Psoas muscle (tissue), 7 donors: ENCODE measurements at regions not wholly inside any gene's neighbourhood (a gene's known extent, or its start where the extent isn't known, plus 50 kb on each side); places are given as distances from the start of the nearest gene placed in this dataset.

Experiments
- ATAC-seq, 4 donors: fragments of 200-7000 bp; cut with Tn5 transposase; one replicate each; pipeline ENCODE4 v1.9.1; 2020; ENCODE audit warnings: moderate library complexity in 3 of 4, mild to moderate bottlenecking in 2 of 4
- DNase-seq, 2 donors: peaks; one replicate each; pipeline ENCODE4 v3.0.0-alpha.2; 2020
- H3K27ac ChIP-seq: fragments of 200-600 bp; one replicate; pipeline ENCODE4 v1.8.0; 2022
- H3K27me3 ChIP-seq, 3 donors: fragments of 200-600 bp in 1 of 3; one replicate each; pipeline versions ENCODE4 v1.6.1 to v1.8.0; 2013 to 2022; ENCODE audit warnings: low read length in 2 of 3, mild to moderate bottlenecking in 2 of 3, moderate library complexity in 1 of 3; ENCODE audit not compliant: insufficient read depth in 3 of 3
- H3K36me3 ChIP-seq, 2 donors: fragments of 200-600 bp in 1 of 2; one replicate each; pipeline versions ENCODE4 v1.6.1 to v1.8.0; 2013 to 2022; ENCODE audit warnings: low read depth in 1 of 2, mild to moderate bottlenecking in 1 of 2, moderate library complexity in 1 of 2; ENCODE audit not compliant: insufficient read depth in 1 of 2
- H3K4me1 ChIP-seq: fragments of 200-600 bp; one replicate; pipeline ENCODE4 v1.8.0; 2022
- H3K4me3 ChIP-seq: fragments of 200-600 bp; one replicate; pipeline ENCODE4 v1.8.0; 2022; ENCODE audit warnings: mild to moderate bottlenecking
- H3K9me3 ChIP-seq: fragments of 200-600 bp; one replicate; pipeline ENCODE4 v1.8.0; 2022
- WGBS, 3 donors: extraction: QIAGEN DNeasy Blood & Tissue Kit; methylation state at CpG; one replicate each; pipeline versions ENCODE4 v1.1.6 to v1.1.7; 2013; 5-methylcytosine and 5-hydroxymethylcytosine counted together
- intact Hi-C, 2 donors: fragments of 100-400 bp; cut with DNase I; formaldehyde crosslinking; loops; one replicate each; pipeline versions ENCODE4 v1.11.0 to v1.14.2; 2022
- TF ChIP-seq, protein P1 (sequence below): fragments of 200-600 bp; IDR thresholded peaks from one replicate; pipeline ENCODE4 v1.8.0; 2022; ENCODE audit warnings: antibody characterized with exemption
- donor health status: healthy with polysubstance abuse.
- donor health status: DM: no; HTN: no; CAD: no; lungs with moderate emphysema.
- donor health status: Bipolar disorder and iron deficiency.
- donor health status: healthy.
- donor health status: DM: yes; HTN: yes; CAD: no.
- donor health status: DM: no; HTN: no; CAD: no.
- donor health status: DM: yes; HTN: yes; CAD: no.

GRCh38 chr1:83697220-83697619, 301.7 kb downstream of the TTLL7 start:
- H3K27me3 ChIP-seq, result peaks cover 0 to 3% (median 0%) of the 10 kb centered on the region in 3 donors
- ATAC-seq, result no peak
- intact Hi-C loops, result no loop called here
- H3K36me3 ChIP-seq, result no peaks in the 10 kb centered on the region
- no peak overlapping the region for H3K4me3 ChIP-seq
- no peak overlapping the region for H3K27ac ChIP-seq
- H3K9me3 ChIP-seq, result no peaks in the 10 kb centered on the region
- 86 to 88% (median 86%) methylated on average over 2 of the region's 2 CpGs for WGBS, 3 donors
- H3K4me1 ChIP-seq, result peaks cover 9% of the 10 kb centered on the region
- TF ChIP-seq, protein P1, sequence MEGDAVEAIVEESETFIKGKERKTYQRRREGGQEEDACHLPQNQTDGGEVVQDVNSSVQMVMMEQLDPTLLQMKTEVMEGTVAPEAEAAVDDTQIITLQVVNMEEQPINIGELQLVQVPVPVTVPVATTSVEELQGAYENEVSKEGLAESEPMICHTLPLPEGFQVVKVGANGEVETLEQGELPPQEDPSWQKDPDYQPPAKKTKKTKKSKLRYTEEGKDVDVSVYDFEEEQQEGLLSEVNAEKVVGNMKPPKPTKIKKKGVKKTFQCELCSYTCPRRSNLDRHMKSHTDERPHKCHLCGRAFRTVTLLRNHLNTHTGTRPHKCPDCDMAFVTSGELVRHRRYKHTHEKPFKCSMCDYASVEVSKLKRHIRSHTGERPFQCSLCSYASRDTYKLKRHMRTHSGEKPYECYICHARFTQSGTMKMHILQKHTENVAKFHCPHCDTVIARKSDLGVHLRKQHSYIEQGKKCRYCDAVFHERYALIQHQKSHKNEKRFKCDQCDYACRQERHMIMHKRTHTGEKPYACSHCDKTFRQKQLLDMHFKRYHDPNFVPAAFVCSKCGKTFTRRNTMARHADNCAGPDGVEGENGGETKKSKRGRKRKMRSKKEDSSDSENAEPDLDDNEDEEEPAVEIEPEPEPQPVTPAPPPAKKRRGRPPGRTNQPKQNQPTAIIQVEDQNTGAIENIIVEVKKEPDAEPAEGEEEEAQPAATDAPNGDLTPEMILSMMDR, result no peak
- DNase-seq, result no peak

GRCh38 chr1:83694449-83694848, 304.5 kb downstream of the TTLL7 start:
- no peak overlapping the region for H3K27ac ChIP-seq
- intact Hi-C loops, result no loop called here

GRCh38 chr1:83693427-83694126, 305.4 kb downstream of the TTLL7 start:
- DNase-seq (no peak), ATAC-seq (no peak)
- no peak overlapping the region for H3K27ac ChIP-seq
- no peaks in the 10 kb centered on the region for H3K9me3 ChIP-seq
- peaks cover 0 to 3% (median 2%) of the 10 kb centered on the region in 3 donors for H3K27me3 ChIP-seq
- H3K4me3 ChIP-seq, result peak overlapping the region; percentile 44
- WGBS, 3 donors, result 9 to 16% (median 10%) methylated on average over 12 of the region's 12 CpGs
- H3K4me1 ChIP-seq, result peaks cover 9% of the 10 kb centered on the region
- TF ChIP-seq, protein P1, result no peak
- intact Hi-C loops, result no loop called here
- no peaks in the 10 kb centered on the region for H3K36me3 ChIP-seq

More at GRCh38 chr1:83694449-83694848, 304.5 kb downstream of the TTLL7 start:
- ATAC-seq, result no peak
- Histone ChIP-seq H3K27me3 (peaks cover 0 to 3% (median 1%) of the 10 kb centered on the region in 3 donors), H3K4me3 (no peak overlapping the region), H3K4me1 (peaks cover 9% of the 10 kb centered on the region), H3K9me3 (no peaks in the 10 kb centered on the region), H3K36me3 (no peaks in the 10 kb centered on the region)
- no peak for DNase-seq
- TF ChIP-seq, protein P1, result no peak

GRCh38 chr1:83692524-83693381, 306.2 kb downstream of the TTLL7 start:
- H3K4me3 ChIP-seq, result peak overlapping the region; percentile 44
- DNase-seq, result no peak
- 5 to 6% (median 6%) methylated on average over 13 of the region's 13 CpGs for WGBS, 3 donors
- no peak overlapping the region for H3K27ac ChIP-seq
- TF ChIP-seq, protein P1, result no peak
- peaks cover 0 to 3% (median 2%) of the 10 kb centered on the region in 3 donors for H3K27me3 ChIP-seq
- peaks cover 9% of the 10 kb centered on the region for H3K4me1 ChIP-seq
- H3K36me3 ChIP-seq, result no peaks in the 10 kb centered on the region
- peak in 1 of 4 donors; percentile 19 for ATAC-seq
- no peaks in the 10 kb centered on the region for H3K9me3 ChIP-seq
- intact Hi-C loops, result no loop called here
